Epithelial cell of esophagus (primary cell): ENCODE measurements at regions not wholly inside any gene's neighbourhood (a gene's known extent, or its start where the extent isn't known, plus 50 kb on each side); places are given as distances from the start of the nearest gene placed in this dataset.

Experiments used
- DNase-seq: peaks from one replicate; pipeline ENCODE4 v3.0.0; 2010; ENCODE audit warnings: low read depth
- H3K4me3 ChIP-seq: 2 replicates; pipeline ENCODE4 v1.5.1; 2011; ENCODE audit warnings: mild to moderate bottlenecking, low read length, control low read depth
- CTCF ChIP-seq: IDR thresholded peaks from 2 replicates; pipeline ENCODE4 v1.5.1; 2011; ENCODE audit warnings: low read depth, mild to moderate bottlenecking, low read length, control low read depth, inconsistent platforms; ENCODE audit not compliant: insufficient read depth; ENCODE audit errors: missing control alignments

DNA sequence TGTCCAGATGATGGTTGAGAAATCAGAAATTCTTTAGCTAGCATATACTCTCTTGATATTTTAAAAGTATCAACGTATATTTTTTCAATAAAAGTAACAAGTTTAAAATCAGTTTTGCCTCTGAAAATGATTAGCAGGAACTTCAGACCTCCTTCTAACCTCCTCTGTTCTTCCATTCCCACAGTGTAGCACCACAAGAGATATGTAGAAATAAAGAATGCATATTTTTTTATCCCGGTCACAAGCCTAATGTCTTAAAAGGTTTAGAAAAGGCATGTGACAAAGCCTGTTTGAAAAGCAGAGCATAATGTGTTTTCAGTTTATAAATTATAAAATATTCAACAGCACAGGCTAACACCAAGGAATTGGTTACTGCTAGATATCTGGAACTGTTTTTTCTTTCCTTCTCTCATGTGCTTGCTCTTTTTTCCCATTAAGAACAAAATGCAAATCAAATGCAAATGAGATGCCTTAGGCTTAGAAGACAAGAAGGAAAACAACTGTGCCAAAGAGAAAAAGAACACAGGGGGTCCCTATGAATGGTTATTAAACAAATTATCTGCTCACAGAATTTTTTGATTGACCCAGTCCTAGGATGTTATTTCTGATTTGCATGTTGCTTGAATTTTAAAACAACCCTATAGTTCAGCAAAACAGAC lies 351.7 kb upstream of the FAM241A start:
- no peak for DNase-seq
- no peak overlapping the region for H3K4me3 ChIP-seq
- no peak for TF ChIP-seq CTCF

GRCh38 chr4:111797455-111798163 lies 347.6 kb upstream of the FAM241A start:
- no peak for TF ChIP-seq CTCF
- DNase-seq = no peak
- no peak overlapping the region for H3K4me3 ChIP-seq

- H3K4me3 ChIP-seq = no peak overlapping the region
- TF ChIP-seq CTCF = peak; percentile 45
- no peak for DNase-seq
Measured at GRCh38 chr4:111798840-111799239, 346.4 kb upstream of the FAM241A start.

GRCh38 chr4:111800551-111800950 lies 344.7 kb upstream of the FAM241A start:
- no peak for TF ChIP-seq CTCF

DNA sequence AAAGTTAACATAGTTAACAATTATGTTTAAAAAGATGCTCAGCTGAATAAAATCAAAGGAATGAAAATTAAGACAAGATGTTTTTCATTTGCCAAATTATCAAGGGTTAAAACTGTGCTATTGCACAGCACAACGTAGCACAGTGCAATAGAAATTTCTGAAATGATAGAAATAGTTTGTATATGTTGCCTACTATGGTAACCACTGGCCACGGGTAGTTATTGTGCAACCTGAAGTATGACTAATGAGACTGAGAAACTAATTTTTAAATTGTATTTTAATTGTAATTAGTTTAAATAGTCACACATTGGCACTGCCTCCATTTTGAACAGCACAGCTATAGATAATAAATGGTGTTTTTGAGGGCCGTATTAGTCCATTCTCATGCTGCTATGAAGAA lies 343.1 kb upstream of the FAM241A start:
- no peak for TF ChIP-seq CTCF
- no peak overlapping the region for H3K4me3 ChIP-seq
- DNase-seq = peak; percentile 42

More at GRCh38 chr4:111800551-111800950, 344.7 kb upstream of the FAM241A start:
- no peak for DNase-seq
- H3K4me3 ChIP-seq = no peak overlapping the region

DNA sequence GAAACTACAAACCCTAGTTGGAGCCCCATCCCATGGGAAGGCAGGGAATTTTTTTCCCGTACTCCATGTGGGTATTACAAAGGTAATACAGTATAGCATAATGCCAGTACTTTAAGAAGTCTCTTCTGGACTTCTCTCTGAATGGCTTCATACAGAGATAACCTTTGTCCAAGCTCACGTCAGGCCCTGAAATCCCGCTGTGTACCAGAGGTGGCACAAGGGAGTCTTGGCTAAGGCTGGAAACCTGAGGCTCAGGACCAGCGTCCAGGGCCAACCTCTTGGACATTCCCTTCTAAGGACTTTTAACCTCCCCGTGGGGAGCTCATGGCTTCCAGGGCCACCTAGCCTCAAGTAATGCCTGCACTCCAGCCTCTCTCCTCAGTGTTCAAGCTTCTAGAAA lies 338.9 kb upstream of the FAM241A start:
- peak; percentile 30 for TF ChIP-seq CTCF
- peak; percentile 8 for DNase-seq
- no peak overlapping the region for H3K4me3 ChIP-seq
